T-helper 9 cell (primary cell): ENCODE measurements at regions not wholly inside any gene's neighbourhood (a gene's known extent, or its start where the extent isn't known, plus 50 kb on each side); places are given as distances from the start of the nearest gene placed in this dataset.
"Not testable (repeated sequence)": the region's sequence is repeated elsewhere in the genome, so short reads cannot be mapped to it uniquely, and the experiment has no call there.

Experiments
- DNase-seq: peaks from one replicate; pipeline ENCODE4 v3.0.0-alpha.2; 2020

- DNase-seq, result no peak
Measured at GRCh38 chr2:100703739-100704138, 116.2 kb upstream of the NPAS2 start.

GRCh38 chr2:100704156-100704555 is 115.8 kb upstream of the NPAS2 start:
- DNase-seq, result no peak

- no peak for DNase-seq
Measured at GRCh38 chr2:100704711-100705110, 115.2 kb upstream of the NPAS2 start.

GRCh38 chr2:100707016-100707947 is 112.7 kb upstream of the NPAS2 start:
- DNase-seq, result no peak

- no peak for DNase-seq
Measured at GRCh38 chr2:100708333-100708732, 111.6 kb upstream of the NPAS2 start.

GRCh38 chr2:100713106-100713505 is 106.8 kb upstream of the NPAS2 start:
- DNase-seq, result no peak

GRCh38 chr2:100714396-100715010 is 105.4 kb upstream of the NPAS2 start:
- DNase-seq, result not testable (repeated sequence)

- not testable (repeated sequence) for DNase-seq
Measured at GRCh38 chr2:100715861-100716260, 104.1 kb upstream of the NPAS2 start.

- DNase-seq, result no peak
Measured at GRCh38 chr2:100716581-100716980, 103.4 kb upstream of the NPAS2 start.

- DNase-seq, result no peak
Measured at GRCh38 chr2:100718065-100718629, 101.8 kb upstream of the NPAS2 start.

- no peak for DNase-seq
Measured at GRCh38 chr2:100720445-100720844, 99.5 kb upstream of the NPAS2 start.

- DNase-seq, result no peak
Measured at GRCh38 chr2:100721693-100722092, 98.2 kb upstream of the NPAS2 start.

- DNase-seq, result no peak
Measured at GRCh38 chr2:100722125-100722524, 97.8 kb upstream of the NPAS2 start.

- no peak for DNase-seq
Measured at GRCh38 chr2:100726866-100727265, 93.1 kb upstream of the NPAS2 start.

GRCh38 chr2:100730290-100730868 is 89.6 kb upstream of the NPAS2 start:
- DNase-seq, result no peak

- no peak for DNase-seq
Measured at GRCh38 chr2:100731535-100731981, 88.4 kb upstream of the NPAS2 start.

- DNase-seq, result no peak
Measured at GRCh38 chr2:100733391-100734187, 86.3 kb upstream of the NPAS2 start.

GRCh38 chr2:100736121-100736915 is 83.6 kb upstream of the NPAS2 start:
- no peak for DNase-seq

GRCh38 chr2:100739735-100740432 is 80.1 kb upstream of the NPAS2 start:
- no peak for DNase-seq

- DNase-seq, result no peak
Measured at GRCh38 chr2:100741880-100742276, 78.1 kb upstream of the NPAS2 start.
